HL-60/S4 treated with phorbol 12-myristate 13-acetate at 8.2 ng/mL for 4 days and 3 days (cell line): ENCODE measurements at regions not wholly inside any gene's neighbourhood (a gene's known extent, or its start where the extent isn't known, plus 50 kb on each side); places are given as distances from the start of the nearest gene placed in this dataset.
"Not testable (repeated sequence)": the region's sequence is repeated elsewhere in the genome, so short reads cannot be mapped to it uniquely, and the experiment has no call there.

ENCODE experiments used
- in situ Hi-C: fragments of 300-500 bp; cut with MboI; formaldehyde crosslinking; loops from 2 replicates; pipeline ENCODE4 v1.15.0; 2022; ENCODE audit warnings: low sequenced_read_pairs

- in situ Hi-C loops = no loop called here
Observed at GRCh38 chr16:87107201-87107600, 210.0 kb downstream of the C16orf95 start.

- in situ Hi-C loops = no loop called here
Observed at GRCh38 chr16:87108278-87108677, 208.9 kb downstream of the C16orf95 start.

GRCh38 chr16:87108941-87109340 lies 208.3 kb downstream of the C16orf95 start:
- in situ Hi-C loops = no loop called here

- in situ Hi-C loops = no loop called here
Observed at GRCh38 chr16:87114832-87115231, 202.4 kb downstream of the C16orf95 start.

GRCh38 chr16:87115646-87116045 lies 201.5 kb downstream of the C16orf95 start:
- in situ Hi-C loops = no loop called here

GRCh38 chr16:87117936-87118335 lies 199.3 kb downstream of the C16orf95 start:
- in situ Hi-C loops = no loop called here

- in situ Hi-C loops = no loop called here
Observed at GRCh38 chr16:87119168-87119567, 198.0 kb downstream of the C16orf95 start.

- in situ Hi-C loops = no loop called here
Observed at GRCh38 chr16:87119748-87120147, 197.4 kb downstream of the C16orf95 start.

GRCh38 chr16:87121816-87122215 lies 195.4 kb downstream of the C16orf95 start:
- in situ Hi-C loops = no loop called here

GRCh38 chr16:87123356-87124001 lies 193.7 kb downstream of the C16orf95 start:
- in situ Hi-C loops = no loop called here

GRCh38 chr16:87124405-87124804 lies 192.8 kb downstream of the C16orf95 start:
- in situ Hi-C loops = not testable (repeated sequence)

GRCh38 chr16:87125206-87126155 lies 191.7 kb downstream of the C16orf95 start:
- in situ Hi-C loops = no loop called here

GRCh38 chr16:87126403-87127025 lies 190.7 kb downstream of the C16orf95 start:
- in situ Hi-C loops = no loop called here

GRCh38 chr16:87127061-87127765 lies 190.0 kb downstream of the C16orf95 start:
- in situ Hi-C loops = no loop called here

GRCh38 chr16:87127766-87128147 lies 189.4 kb downstream of the C16orf95 start:
- in situ Hi-C loops = no loop called here

- in situ Hi-C loops = no loop called here
Observed at GRCh38 chr16:87129771-87130170, 187.4 kb downstream of the C16orf95 start.

- in situ Hi-C loops = no loop called here
Observed at GRCh38 chr16:87131061-87131995, 185.9 kb downstream of the C16orf95 start.

GRCh38 chr16:87131996-87132345 lies 185.2 kb downstream of the C16orf95 start:
- in situ Hi-C loops = no loop called here

- in situ Hi-C loops = no loop called here
Observed at GRCh38 chr16:87132361-87133014, 184.7 kb downstream of the C16orf95 start.
